Fibroblast of villous mesenchyme (primary cell): ENCODE measurements at regions not wholly inside any gene's neighbourhood (a gene's known extent, or its start where the extent isn't known, plus 50 kb on each side); places are given as distances from the start of the nearest gene placed in this dataset.

Experiments
- DNase-seq: peaks from one replicate; pipeline ENCODE4 v3.0.0-alpha.2; 2010; ENCODE audit warnings: low read depth
- H3K4me3 ChIP-seq: 2 replicates; pipeline ENCODE4 v1.5.1; 2011; ENCODE audit warnings: low read depth, mild to moderate bottlenecking, low read length
- TF ChIP-seq, protein P1 (sequence below): IDR thresholded peaks from 2 replicates; pipeline ENCODE4 v1.5.1; 2012; ENCODE audit warnings: low read depth, mild to moderate bottlenecking, low read length; ENCODE audit not compliant: insufficient read depth

- TF ChIP-seq, protein P1, sequence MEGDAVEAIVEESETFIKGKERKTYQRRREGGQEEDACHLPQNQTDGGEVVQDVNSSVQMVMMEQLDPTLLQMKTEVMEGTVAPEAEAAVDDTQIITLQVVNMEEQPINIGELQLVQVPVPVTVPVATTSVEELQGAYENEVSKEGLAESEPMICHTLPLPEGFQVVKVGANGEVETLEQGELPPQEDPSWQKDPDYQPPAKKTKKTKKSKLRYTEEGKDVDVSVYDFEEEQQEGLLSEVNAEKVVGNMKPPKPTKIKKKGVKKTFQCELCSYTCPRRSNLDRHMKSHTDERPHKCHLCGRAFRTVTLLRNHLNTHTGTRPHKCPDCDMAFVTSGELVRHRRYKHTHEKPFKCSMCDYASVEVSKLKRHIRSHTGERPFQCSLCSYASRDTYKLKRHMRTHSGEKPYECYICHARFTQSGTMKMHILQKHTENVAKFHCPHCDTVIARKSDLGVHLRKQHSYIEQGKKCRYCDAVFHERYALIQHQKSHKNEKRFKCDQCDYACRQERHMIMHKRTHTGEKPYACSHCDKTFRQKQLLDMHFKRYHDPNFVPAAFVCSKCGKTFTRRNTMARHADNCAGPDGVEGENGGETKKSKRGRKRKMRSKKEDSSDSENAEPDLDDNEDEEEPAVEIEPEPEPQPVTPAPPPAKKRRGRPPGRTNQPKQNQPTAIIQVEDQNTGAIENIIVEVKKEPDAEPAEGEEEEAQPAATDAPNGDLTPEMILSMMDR = no peak
- no peak overlapping the region for H3K4me3 ChIP-seq
- DNase-seq = no peak
Observed at GRCh38 chr5:103444333-103445038, 118.1 kb downstream of the NUDT12 start.

DNA sequence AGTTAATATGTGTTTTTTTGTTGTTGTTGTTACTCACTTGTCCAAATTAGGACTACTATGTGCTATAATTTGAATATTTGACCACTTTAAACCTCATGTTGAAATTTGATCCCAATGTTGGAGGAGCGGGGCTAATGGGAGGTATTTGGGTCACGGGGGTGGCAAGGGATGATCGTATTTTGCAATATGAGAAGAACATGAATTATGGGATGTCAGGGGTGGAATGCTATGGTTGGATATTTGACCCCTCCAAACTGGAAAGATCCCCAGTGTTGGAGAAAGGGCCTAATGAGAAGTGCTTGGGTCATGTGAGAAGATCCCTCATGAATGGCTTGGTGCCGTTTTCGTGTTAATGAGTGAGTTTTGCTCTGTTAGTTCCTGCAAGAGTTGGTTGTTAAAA lies 119.8 kb downstream of the NUDT12 start:
- no peak for DNase-seq
- TF ChIP-seq, protein P1 = no peak
- H3K4me3 ChIP-seq = no peak overlapping the region

GRCh38 chr5:103441523-103441922 lies 121.1 kb downstream of the NUDT12 start:
- no peak for DNase-seq
- TF ChIP-seq, protein P1 = peak; percentile 19
- H3K4me3 ChIP-seq = no peak overlapping the region

DNA sequence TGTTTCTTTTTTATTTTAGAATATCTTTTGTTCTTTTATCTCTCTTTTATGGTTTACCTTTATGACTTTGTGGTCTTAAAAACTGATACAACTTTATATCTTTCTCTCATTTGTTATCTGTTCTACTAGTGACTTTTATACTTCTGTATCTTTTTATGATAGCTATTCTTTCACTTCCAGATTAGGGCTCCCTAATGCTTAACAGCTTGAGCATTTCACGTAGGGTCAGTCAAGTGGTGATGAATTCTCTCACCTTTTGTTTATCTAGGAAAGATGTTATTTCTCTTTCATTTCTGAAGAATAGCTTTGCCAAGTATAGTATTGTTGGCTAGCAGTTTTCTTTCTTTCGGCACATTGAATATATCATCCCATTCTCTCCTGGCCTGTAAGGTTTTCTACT lies 123.6 kb downstream of the NUDT12 start:
- no peak for DNase-seq
- no peak overlapping the region for H3K4me3 ChIP-seq
- TF ChIP-seq, protein P1 = no peak

DNA sequence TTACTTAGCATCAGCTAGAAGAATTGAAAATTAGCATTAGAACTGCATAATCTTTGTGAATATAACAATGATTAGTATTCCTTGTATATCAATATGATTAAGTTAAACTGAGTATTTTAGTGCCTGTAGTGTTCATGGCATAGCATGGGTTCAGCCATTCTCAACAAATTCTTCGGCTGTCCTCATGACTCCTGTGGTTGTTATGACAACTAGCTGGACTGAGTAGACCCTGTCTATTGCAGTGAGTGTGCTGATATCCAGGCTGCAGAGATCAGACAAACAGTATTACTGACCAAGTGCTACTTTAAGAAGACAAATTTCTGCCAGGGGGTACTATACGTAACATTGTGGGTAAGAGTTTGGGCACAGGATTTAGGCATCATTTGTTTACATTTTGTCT lies 125.9 kb downstream of the NUDT12 start:
- DNase-seq = no peak
- H3K4me3 ChIP-seq = no peak overlapping the region
- TF ChIP-seq, protein P1 = no peak

GRCh38 chr5:103436112-103436511 lies 126.5 kb downstream of the NUDT12 start:
- DNase-seq = no peak
- no peak overlapping the region for H3K4me3 ChIP-seq
- TF ChIP-seq, protein P1 = no peak
